Left ventricle myocardium superior (tissue), 1 donor: ENCODE measurements at regions not wholly inside any gene's neighbourhood (a gene's known extent, or its start where the extent isn't known, plus 50 kb on each side); places are given as distances from the start of the nearest gene placed in this dataset.

Experiments
- ATAC-seq: fragments of 200-7000 bp; cut with Tn5 transposase; one replicate; pipeline ENCODE4 v1.9.1; 2020; ENCODE audit warnings: mild to moderate bottlenecking, moderate library complexity
- DNase-seq: peaks from one replicate; pipeline ENCODE4 v3.0.0-alpha.2; 2020
- intact Hi-C: fragments of 100-400 bp; cut with micrococcal nuclease; formaldehyde crosslinking; loops from one replicate; pipeline ENCODE4 v1.11.0; 2022
- donor health status: DM: no; HTN: yes; CAD: no; lungs with severe emphysema.

- ATAC-seq = no peak
- intact Hi-C loops = no loop called here
- DNase-seq = no peak
Measured at GRCh38 chr3:30358871-30359270, 247.5 kb upstream of the TGFBR2 start.

- DNase-seq = no peak
- ATAC-seq = peak; percentile 34
- intact Hi-C loops = no loop called here
Measured at GRCh38 chr3:30368978-30369377, 237.4 kb upstream of the TGFBR2 start.

GRCh38 chr3:30370681-30371271, 235.6 kb upstream of the TGFBR2 start:
- ATAC-seq = no peak
- intact Hi-C loops = no loop called here
- no peak for DNase-seq

DNA sequence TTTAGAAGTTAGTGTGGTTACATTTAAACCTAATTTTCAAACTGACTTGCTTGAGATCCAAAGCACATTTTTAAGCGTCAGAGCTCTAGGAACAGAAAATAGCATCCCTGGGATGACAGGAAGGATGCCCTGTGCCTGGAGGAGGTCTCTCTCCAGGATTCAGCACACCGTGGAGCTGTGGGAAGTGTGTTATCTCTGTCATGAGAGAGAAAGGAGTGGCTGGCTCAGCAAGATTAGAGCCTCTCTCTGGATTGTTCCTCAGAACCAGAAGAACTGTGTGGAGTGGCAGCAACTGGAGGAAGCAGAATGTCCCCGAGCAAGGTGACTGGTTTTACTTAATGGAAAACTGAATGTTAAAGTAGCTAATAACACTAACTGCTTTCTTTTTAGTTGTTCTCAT, 233.6 kb upstream of the TGFBR2 start:
- DNase-seq (no peak), ATAC-seq (peak; percentile 84)
- intact Hi-C loops = no loop called here

DNA sequence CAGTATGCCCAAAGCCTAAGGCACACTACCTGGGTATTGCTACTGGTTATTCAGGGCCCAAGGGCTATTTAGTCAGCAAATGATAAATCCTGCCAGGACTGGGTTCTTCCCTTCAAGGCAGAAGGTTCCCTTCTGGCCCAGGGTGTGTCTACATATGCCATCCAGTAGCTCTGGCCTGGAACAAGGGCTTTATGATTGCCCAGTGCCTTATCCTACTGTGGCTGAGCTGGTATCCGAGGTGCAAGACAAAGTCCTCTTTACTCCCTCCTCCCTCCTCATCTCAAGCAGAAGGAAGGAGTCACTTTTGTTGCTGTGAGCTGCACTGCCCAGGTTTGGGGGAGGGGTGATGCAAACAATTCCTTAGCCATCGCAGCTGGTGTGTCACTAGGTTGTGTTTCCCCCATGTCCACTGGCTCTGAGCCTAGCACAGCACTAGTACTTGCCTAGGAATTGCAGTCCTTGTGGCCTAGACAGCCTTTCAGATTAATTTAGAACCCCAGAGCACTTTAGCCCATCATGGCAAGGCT, 221.8 kb upstream of the TGFBR2 start:
- no peak for ATAC-seq
- intact Hi-C loops = no loop called here

GRCh38 chr3:30393079-30393478, 213.3 kb upstream of the TGFBR2 start:
- peak; percentile 25 for DNase-seq
- ATAC-seq = peak; percentile 63
- intact Hi-C loops = no loop called here

More for the DNA sequence above, 221.8 kb upstream of the TGFBR2 start:
- DNase-seq = no peak

GRCh38 chr3:30397030-30397429, 209.4 kb upstream of the TGFBR2 start:
- DNase-seq = no peak
- ATAC-seq = peak; percentile 77
- intact Hi-C loops = no loop called here

DNA sequence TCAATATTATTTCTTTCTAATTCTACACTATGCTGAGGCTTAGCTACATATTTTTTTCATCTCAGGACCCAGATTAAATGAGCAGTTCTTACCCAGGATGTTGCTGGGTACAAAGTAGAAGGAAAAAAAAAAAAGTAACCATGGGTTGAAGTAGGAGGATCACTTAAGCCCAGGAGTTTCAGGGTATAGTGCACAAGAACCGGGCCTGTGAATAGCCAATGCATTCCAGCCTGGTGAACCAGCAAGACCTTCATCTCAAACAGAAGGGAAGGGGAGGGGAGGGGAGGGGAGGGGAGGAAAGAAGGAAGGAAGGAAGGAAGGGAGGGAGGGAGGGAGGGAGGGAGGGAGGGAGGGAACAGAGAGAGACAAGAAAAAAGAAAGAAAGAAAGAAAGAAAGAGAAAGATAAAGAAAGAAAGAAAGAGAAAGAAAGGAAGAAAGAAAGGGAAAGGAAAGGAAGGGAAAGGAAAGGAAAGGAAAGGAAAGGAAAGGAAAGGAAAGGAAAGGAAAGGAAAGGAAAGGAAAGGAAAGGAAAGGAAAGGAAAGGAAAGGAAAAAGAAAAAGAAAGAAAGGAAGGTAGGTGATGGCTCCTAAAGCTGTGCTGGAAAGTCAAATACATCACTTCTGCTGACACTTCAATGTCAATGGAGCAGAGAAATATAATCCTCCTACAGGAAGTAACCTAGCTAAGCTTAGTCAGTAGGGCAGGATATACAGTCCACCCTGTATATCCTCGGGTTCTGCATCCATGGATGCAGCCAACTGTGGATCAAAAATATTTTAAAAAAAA, 206.8 kb upstream of the TGFBR2 start:
- no peak for ATAC-seq
- DNase-seq = no peak
- intact Hi-C loops = no loop called here

- peak; percentile 44 for ATAC-seq
- no peak for DNase-seq
- intact Hi-C loops = no loop called here
Measured at GRCh38 chr3:30400926-30401325, 205.5 kb upstream of the TGFBR2 start.

DNA sequence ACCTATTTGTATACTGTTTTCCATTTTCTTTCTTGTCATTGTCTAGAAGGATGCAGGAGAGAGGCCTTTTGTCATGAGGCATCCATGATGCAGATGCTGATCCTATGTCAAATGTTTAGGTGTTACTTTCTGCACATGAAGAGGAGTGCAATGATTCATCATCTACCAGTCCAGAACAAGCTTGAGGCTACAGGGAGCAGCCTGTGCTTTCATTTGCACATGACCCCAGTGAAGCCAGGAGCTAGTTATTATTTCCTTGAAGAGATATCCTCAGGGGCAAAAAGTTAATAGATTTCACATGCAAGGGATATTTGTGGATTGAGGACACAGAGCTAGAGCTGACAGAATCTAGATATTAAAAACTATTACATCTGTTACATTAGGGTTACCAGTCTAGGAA, 204.4 kb upstream of the TGFBR2 start:
- intact Hi-C loops = no loop called here
- no peak for DNase-seq

DNA sequence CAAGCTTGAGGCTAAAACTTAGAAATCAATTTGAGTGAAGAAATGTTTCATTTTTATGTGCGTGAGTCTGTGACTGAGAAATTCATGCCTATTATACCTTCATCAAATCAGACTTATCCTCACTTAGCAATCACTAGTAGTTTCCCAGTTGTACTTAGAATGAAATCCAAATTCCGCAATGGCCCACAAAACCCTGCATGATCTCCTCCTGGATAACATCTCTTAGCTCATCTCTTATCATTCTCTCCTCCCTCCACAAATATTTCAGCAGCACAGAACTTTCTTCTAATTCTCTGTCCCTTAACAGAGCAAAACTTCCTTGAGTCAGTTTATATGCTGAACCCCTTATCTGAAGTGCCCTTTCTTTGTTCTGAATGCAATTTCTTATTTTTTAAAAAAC, 198.8 kb upstream of the TGFBR2 start:
- intact Hi-C loops = no loop called here
- ATAC-seq (no peak), DNase-seq (no peak)

More for the DNA sequence above, 204.4 kb upstream of the TGFBR2 start:
- peak; percentile 71 for ATAC-seq

DNA sequence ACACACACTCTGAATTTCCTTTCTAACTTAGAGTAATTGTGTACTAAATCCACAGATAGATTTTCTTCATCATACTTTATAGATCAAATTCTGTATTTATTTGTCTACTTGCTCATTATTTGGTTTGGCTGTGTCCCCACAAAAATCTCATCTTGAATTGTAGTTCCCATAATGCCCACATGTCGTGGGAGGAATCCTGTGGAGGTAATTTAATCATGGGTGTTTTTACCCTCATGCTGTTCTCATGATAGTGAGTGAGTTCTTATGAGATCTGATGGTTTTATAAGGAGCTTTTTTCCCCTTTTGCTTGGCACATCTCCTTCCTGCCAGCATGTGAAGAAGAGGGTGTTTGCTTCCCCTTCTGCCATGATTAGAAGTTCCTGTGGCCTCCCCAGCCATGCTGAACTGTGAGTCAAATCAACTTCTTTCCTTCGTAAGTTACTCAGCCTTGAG, 198.3 kb upstream of the TGFBR2 start:
- no peak for ATAC-seq
- DNase-seq = no peak

GRCh38 chr3:30418443-30418842, 188.0 kb upstream of the TGFBR2 start:
- intact Hi-C loops = no loop called here
- ATAC-seq (no peak), DNase-seq (no peak)

More for the DNA sequence above, 198.3 kb upstream of the TGFBR2 start:
- intact Hi-C loops = no loop called here

DNA sequence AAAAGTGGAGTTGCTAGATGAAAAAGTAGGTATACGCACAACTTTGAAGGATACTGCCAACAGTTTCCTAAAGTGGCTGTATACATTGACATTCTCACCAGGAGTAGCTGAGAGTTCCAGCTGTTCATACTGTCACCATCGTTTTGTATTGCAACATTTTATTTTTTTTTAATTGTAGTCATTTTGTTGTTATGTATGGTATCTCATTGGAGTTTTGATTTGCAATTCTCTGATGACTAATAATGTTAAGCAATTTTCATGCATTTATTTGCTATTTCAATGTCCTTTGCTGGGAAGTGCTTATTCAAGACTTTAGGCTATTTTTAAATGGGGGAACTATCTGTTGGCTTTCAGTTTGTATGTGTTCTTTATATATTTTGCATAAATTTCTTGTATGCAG, 185.1 kb upstream of the TGFBR2 start:
- intact Hi-C loops = no loop called here
- DNase-seq (no peak), ATAC-seq (no peak)

- ATAC-seq (peak; percentile 100), DNase-seq (peak; percentile 69)
- intact Hi-C loops = no loop called here
Measured at GRCh38 chr3:30426293-30426993, 180.0 kb upstream of the TGFBR2 start.

- ATAC-seq (no peak), DNase-seq (no peak)
- intact Hi-C loops = no loop called here
Measured at GRCh38 chr3:30428251-30428650, 178.2 kb upstream of the TGFBR2 start.

DNA sequence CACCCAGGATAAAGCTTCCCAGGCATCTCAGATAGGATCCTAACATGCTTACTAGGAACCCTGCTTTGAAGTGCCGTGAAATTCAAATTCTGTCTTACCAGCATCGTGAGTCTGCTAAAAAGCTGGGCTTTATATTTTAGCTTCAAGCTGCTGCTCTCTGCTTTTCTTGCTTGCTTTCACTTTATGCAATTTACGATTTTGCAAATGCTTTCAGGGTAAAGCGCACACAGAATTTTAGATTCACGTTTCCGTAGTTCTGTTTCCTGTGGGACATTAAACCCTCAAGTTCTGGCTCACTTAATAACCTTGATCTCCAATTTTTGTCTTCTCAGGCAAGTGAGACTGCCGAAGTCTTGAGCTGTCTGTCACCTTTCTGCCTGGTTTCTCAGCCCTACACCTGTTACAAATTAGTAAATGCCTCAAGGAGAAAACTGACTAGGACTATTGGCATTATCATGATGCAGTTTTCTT, 170.5 kb upstream of the TGFBR2 start:
- DNase-seq = no peak
- intact Hi-C loops = no loop called here
- ATAC-seq = no peak

- DNase-seq (no peak), ATAC-seq (peak; percentile 50)
- intact Hi-C loops = no loop called here
Measured at GRCh38 chr3:30437171-30437601, 169.2 kb upstream of the TGFBR2 start.

GRCh38 chr3:30438126-30438525, 168.3 kb upstream of the TGFBR2 start:
- intact Hi-C loops = no loop called here
- DNase-seq = no peak
- no peak for ATAC-seq
